ENCODE measurements at regions not wholly inside any gene's neighbourhood (a gene's known extent, or its start where the extent isn't known, plus 50 kb on each side); places are given as distances from the start of the nearest gene placed in this dataset.
A peak's percentile ranks its signal among the peaks of the same experiment; 100 is the strongest.

GRCh38 chr4:184548648-184549341 is 74.4 kb upstream of the IRF2 start (continued):
- TF ChIP-seq, protein P1, sequence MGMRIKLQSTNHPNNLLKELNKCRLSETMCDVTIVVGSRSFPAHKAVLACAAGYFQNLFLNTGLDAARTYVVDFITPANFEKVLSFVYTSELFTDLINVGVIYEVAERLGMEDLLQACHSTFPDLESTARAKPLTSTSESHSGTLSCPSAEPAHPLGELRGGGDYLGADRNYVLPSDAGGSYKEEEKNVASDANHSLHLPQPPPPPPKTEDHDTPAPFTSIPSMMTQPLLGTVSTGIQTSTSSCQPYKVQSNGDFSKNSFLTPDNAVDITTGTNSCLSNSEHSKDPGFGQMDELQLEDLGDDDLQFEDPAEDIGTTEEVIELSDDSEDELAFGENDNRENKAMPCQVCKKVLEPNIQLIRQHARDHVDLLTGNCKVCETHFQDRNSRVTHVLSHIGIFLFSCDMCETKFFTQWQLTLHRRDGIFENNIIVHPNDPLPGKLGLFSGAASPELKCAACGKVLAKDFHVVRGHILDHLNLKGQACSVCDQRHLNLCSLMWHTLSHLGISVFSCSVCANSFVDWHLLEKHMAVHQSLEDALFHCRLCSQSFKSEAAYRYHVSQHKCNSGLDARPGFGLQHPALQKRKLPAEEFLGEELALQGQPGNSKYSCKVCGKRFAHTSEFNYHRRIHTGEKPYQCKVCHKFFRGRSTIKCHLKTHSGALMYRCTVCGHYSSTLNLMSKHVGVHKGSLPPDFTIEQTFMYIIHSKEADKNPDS (CRISPR knock-in tag; IDR thresholded peaks at IDR 0.05), result no peak
- 0 out of 2 replicates have a peak, but pooled peaks have one; percentile 13 for TF ChIP-seq KMT2A (CRISPR knock-in tag; IDR thresholded peaks at IDR 0.05)
- no peak for TF ChIP-seq ZNF878 (CRISPR knock-in tag; IDR thresholded peaks at IDR 0.05)
- no peak for TF ChIP-seq ZIK1 (CRISPR knock-in tag; IDR thresholded peaks at IDR 0.05; ENCODE audit: borderline replicate concordance, low read depth)
- TF ChIP-seq, protein P2, sequence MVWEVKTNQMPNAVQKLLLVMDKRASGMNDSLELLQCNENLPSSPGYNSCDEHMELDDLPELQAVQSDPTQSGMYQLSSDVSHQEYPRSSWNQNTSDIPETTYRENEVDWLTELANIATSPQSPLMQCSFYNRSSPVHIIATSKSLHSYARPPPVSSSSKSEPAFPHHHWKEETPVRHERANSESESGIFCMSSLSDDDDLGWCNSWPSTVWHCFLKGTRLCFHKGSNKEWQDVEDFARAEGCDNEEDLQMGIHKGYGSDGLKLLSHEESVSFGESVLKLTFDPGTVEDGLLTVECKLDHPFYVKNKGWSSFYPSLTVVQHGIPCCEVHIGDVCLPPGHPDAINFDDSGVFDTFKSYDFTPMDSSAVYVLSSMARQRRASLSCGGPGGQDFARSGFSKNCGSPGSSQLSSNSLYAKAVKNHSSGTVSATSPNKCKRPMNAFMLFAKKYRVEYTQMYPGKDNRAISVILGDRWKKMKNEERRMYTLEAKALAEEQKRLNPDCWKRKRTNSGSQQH (CRISPR knock-in tag; IDR thresholded peaks at IDR 0.05; ENCODE audit: low read depth), result peak; percentile 59; the same call in 1 of the 2 replicates
- TF ChIP-seq CREB3 (CRISPR knock-in tag; IDR thresholded peaks at IDR 0.05), result no peak
- no peak for TF ChIP-seq ELF4 (CRISPR knock-in tag; IDR thresholded peaks at IDR 0.05; ENCODE audit: borderline replicate concordance)
- TF ChIP-seq PCBP1 (IDR thresholded peaks at IDR 0.05; ENCODE audit: borderline replicate concordance, low read depth, low read length), result no peak
- no peak for TF ChIP-seq SP1 (IDR thresholded peaks at IDR 0.05)
- TF ChIP-seq SP1 (CRISPR knock-in tag; IDR thresholded peaks at IDR 0.05), result peak; percentile 55; the same call in 1 of the 2 replicates
- no peak for TF ChIP-seq ZNF652 (CRISPR knock-in tag; IDR thresholded peaks at IDR 0.05; ENCODE audit: borderline replicate concordance, low read depth)
- no peak for TF ChIP-seq RORA (CRISPR knock-in tag; IDR thresholded peaks at IDR 0.05)
- TF ChIP-seq ZNF235 (CRISPR knock-in tag; IDR thresholded peaks at IDR 0.05; ENCODE audit: borderline replicate concordance), result no peak
- no peak for TF ChIP-seq SRSF9 (IDR thresholded peaks at IDR 0.05; ENCODE audit: borderline replicate concordance, insufficient read depth, low read depth, low read length, poor library complexity, severe bottlenecking)
- TF ChIP-seq TCF7 (IDR thresholded peaks at IDR 0.05; ENCODE audit: low read depth), result no peak
- TF ChIP-seq CEBPB (IDR thresholded peaks at IDR 0.05; ENCODE audit: borderline replicate concordance, low read depth, low read length), result no peak
- TF ChIP-seq ZNF580 (CRISPR knock-in tag; IDR thresholded peaks at IDR 0.05; ENCODE audit: borderline replicate concordance, low read depth), result peak; percentile 60; the same call in 1 of the 2 replicates
- TF ChIP-seq FOXA3 (CRISPR knock-in tag; IDR thresholded peaks at IDR 0.05), result no peak
- TF ChIP-seq ZNF572 (CRISPR knock-in tag; IDR thresholded peaks at IDR 0.05), result no peak
- TF ChIP-seq SKI (IDR thresholded peaks at IDR 0.05; ENCODE audit: partially characterized antibody), result no peak
- no peak for TF ChIP-seq XBP1 (CRISPR knock-in tag; IDR thresholded peaks at IDR 0.05)
- 0 out of 2 replicates have a peak, but pooled peaks have one; percentile 16 for TF ChIP-seq ZNF766 (CRISPR knock-in tag; IDR thresholded peaks at IDR 0.05; ENCODE audit: borderline replicate concordance)
- TF ChIP-seq ZNF879 (CRISPR knock-in tag; IDR thresholded peaks at IDR 0.05), result no peak
- no peak for TF ChIP-seq NFKBIZ (CRISPR knock-in tag; IDR thresholded peaks at IDR 0.05)
- no peak for TF ChIP-seq NONO (IDR thresholded peaks at IDR 0.05)
- TF ChIP-seq NONO (CRISPR knock-in tag; conservative IDR thresholded peaks at IDR 0.05), result peak; percentile 72; the same call in 1 of the 2 replicates
- no peak for TF ChIP-seq ERF (CRISPR knock-in tag; IDR thresholded peaks at IDR 0.05)

Data from HepG2 (cell line).